ENCODE measurements at regions not wholly inside any gene's neighbourhood (a gene's known extent, or its start where the extent isn't known, plus 50 kb on each side); places are given as distances from the start of the nearest gene placed in this dataset.
A peak's percentile ranks its signal among the peaks of the same experiment; 100 is the strongest.
"Not testable (repeated sequence)": the region's sequence is repeated elsewhere in the genome, so short reads cannot be mapped to it uniquely, and the experiment has no call there.

DNA sequence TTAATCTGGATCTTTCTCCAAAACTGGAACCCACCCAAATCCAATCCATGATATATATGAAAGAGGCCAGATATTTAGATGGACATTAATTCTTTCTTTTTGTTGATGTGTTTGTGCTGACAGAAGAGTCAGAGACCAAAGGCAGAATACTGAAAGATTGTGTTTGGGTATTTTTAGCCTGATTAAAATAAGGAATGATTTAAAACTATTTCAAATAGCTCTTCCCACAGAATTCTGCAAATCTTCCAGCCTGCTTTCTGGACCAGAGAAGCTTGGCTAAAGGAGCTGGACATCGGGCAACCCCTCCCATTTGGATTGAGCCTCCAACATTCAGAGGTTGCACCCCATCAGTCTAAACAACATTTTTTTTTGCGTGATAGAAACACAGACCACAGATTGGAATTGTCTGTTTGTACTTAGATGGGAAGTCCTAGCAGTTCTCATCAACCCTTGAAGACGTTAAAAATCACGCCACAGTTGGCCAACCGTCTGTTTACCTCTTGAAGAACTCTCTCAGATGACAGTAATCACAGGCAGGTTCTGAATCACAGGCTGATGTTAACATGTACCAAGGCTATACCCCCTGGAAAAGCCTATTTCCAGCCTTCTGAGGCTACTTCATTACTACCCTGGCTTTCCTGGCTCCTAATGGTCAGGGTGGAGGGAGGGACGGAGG lies 155.2 kb upstream of the NRP1 start:
- no peak for DNase-seq

DNA sequence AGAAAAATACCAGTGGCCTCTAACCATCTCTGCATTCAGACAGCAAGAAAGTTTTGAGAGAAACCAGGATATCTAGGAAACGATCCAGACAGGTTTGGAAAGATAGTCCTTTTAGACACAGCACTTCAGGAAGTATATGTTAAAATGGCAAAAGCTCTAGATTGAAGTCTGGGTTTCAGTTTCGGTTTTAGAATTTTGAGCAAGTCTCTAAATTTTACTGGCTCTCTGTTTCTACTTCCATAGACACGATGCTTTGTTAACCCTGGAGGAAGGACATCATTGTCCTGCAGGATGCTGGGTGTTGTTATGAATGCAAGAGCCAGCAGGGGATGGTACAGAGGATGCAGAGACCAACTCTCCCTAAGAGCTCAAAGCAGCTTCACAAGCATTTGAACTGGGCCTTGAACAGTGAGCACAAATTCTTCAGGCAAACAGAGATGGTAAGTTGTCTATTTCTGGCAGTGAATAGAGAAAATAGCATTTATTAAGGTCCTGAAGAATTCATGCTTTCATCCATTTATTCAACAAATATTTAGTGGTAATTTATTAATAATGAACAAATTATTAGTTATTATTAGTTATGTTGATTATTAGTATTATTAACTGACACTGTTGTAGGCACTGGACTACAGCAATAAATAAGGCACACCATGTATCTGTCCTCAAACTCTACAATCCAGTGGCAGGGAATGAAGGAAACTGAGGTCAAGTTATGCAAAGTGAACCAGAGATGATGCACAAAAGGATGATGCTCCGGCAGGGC lies 152.7 kb upstream of the NRP1 start:
- no peak for DNase-seq

DNA sequence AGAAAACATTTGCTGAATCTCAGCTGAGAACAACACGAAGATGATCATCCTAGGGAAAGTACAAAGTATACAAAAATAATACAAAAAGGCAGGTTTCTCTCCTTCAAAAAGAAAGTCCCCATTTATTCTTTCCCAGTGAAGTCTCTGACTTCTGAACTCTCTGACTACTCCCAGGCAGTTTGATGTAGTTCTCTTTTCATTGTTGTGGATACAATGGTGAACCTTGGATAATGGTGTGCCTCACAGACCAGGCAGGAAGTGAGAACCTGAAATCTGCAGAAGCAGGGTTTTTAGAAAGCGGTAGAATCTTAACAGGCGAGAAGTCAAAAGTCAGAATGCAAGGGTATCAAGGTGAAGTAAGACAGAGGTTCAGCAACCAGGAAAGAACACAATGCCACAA lies 150.8 kb upstream of the NRP1 start:
- DNase-seq = no peak

DNA sequence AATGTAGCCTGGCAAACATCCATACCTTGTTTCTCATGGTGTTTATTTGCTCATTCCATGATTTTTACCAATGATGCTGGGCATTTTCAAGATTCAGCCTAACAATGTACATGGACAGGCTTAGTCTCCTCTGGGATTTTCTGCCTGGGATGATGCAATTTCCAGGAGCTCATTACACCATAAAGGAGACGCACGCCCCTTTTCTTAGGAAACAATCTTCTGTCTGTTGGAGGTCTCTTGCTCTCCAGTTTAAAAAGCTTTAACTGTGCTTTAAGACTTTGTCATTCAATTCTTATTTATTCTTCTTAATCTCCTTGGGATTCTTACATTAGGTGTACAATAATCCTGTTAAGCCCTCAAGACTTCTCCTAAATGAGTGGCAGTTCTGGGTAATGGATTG lies 150.3 kb upstream of the NRP1 start:
- no peak for DNase-seq

DNA sequence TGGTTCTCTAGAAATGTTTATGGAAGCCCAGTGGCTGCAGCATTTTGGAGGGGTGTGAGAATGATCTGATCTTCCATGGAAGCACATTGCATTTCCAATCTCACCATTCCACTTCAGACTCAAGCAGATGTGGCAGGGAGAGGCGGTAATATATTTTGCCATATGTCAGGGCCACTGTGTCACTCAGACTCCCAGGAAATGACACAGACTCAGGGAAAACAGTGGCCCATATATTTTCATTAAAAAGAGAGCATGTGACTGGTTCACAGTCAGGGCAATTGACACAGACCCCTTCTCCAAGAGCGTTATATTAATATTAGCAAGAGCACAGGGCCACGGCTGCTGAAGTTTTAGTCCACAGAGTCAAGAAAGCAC lies 149.3 kb upstream of the NRP1 start:
- no peak for DNase-seq

DNA sequence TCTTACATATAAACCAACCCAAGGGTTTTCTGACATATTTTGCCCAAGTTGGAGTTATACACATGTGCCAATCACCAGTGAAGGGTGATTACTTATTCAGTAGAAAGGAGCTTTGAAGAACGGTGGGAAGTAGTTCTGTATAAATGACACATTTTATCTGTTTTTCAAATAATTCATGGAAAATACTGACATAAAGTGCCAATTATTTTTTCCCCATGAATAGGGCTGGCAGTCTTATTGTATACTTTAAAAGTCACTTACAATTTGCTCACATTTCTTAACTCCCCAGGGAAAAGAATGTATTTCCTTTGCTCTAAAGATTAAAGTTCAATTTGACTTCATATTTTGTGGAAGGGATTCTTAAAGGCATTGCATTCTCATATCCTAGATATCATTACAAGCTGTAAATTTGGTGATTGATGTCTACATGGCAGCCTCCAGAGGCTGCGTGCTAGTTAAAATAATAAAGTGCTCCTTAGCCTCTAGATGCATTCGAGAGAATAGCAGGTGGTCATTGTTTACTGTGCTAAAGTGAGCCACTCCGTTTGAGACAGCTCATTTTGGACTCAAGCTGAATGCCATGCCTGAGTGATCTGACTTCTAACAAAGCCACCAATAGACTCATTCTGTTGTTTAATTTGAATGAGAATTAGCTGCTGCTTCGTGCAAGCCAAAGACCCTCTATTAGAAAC lies 148.8 kb upstream of the NRP1 start:
- DNase-seq = peak; percentile 37

DNA sequence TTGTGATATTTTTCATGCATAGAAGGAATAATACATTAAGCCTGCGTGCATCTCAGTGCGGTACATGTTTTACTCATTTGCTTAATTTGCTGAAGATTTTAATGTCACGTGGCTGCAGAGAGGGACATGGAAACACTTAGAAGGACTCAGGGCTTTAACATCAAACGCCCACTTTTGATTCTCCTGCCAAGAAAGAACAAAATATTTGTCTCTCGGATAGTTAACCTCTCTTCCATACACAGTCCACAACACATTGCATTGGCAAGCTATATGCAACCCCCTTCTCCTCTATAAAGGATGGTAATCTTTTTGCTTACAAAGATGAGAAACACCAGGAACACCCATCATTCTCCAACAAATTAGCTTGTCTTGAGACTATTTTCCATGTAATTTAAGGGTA lies 148.0 kb upstream of the NRP1 start:
- no peak for DNase-seq

DNA sequence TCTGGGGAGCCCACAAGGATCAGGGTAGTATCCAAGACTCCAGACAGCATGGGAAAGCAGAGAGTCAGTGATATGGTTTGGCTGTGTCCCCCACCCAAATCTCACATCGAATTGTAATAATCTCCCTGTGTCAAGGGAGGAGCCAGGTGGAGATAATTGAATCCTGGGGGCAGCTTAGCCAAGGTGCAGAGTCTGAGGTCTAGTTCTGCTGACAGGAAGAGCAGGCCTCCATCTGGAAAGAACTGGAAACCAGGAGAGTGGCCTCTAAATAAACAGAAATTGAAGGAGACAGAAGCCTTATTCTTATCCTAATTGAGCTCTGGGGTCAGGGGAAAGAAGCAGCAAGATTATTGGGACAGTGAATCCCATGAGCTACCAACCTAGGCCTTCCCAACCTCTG lies 146.7 kb upstream of the NRP1 start:
- no peak for DNase-seq

DNA sequence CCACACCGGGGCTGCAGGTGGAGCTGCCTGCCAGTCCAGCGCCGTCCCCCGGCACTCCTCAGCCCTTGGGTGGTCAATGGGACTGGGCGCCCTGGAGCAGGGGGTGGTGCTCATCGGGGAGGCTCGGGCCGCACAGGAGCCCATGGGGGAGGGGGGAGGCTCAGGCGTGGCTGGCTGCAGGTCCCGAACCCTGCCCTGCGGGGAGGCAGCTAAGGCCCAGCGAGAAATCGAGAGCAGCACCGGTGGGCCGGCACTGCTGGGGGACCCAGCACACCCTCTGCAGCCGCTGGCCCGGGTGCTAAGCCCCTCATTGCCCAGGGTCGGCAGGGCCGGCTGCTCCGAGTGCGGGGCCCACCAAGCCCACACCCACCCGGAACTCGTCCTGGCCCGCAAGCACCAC lies 145.9 kb upstream of the NRP1 start:
- DNase-seq = not testable (repeated sequence)

DNA sequence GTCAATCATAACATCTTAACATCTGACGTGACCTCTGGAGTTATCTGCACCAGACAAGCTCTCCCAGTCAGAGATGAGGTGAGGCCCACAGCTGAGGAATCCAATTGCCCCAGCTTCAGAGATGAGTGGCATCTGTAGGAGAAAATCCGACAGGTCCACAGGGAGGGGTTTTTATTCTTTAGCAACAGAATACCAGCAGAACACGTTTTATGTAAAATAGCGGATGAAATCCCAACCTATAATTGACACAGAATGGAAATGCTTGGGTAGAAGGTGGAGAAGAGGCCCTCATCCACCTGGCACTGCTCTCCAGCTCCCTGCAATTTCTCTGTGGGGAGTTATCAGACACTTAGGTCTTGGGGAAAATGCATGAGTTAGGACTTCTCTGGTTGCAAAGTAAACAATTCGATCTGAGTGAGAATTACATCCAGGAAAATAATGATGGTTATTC lies 144.2 kb upstream of the NRP1 start:
- DNase-seq = no peak

DNA sequence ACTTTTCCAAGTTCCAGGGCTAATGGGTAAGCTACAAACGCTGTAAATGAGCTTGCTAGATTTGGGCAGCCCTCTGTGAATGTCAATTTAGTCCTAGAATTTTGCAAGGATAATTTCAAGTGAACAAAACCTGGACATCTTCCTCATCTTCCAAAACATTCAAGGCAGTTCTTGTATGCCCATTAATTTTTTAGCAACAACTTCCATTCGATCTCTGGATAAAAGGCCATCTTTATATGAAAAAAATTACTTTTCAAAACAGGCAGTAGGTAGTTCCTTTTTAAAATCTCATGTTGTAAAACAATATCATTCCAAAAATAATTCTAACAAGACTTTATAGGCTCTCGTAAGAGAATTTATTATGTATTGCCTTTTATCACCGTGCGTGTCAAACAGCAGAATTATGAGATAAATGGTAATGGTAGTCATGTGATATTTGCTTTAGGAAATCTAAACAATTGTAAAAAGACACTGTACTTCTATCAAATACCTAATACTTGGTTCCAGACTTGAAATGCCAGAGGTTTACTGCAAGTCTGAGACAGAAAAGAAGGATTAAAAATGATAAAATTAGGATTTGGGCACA lies 143.7 kb upstream of the NRP1 start:
- DNase-seq = no peak

DNA sequence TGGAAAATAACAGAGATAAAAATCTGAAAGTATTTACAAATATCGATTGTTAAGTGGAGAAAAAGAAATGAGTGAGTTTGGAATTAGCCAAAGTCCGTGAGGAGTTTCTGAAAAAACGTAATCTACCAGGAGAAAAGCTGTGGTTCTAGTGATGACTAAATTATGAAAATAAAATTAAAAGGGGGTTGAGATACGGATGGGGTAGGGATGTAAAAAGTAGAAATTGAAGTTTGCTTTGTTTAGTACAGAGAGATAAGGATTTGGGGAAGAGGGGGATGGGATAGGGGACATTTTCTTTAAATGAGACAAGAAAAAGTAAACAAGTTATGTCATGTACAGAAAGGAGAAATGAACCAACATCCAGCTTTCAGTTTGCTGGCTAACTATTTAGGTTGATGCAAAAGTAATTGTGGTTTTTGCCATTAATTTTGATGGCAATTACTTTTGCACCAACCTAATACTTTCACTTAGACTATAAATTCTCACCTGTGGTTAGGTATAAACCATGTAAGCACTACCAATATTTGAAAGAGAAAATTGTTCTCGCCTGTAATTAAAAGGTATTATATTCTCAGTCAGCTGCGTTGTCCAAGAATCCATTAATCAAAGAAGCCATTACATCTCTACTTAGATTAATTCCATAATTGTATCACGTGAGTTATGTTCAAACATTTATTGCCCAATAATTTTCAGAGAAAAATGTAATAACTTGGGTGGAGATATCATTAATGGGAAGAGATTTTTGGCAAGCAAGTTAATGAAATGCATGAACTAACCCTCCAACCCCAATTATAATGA lies 143.0 kb upstream of the NRP1 start:
- DNase-seq = no peak

DNA sequence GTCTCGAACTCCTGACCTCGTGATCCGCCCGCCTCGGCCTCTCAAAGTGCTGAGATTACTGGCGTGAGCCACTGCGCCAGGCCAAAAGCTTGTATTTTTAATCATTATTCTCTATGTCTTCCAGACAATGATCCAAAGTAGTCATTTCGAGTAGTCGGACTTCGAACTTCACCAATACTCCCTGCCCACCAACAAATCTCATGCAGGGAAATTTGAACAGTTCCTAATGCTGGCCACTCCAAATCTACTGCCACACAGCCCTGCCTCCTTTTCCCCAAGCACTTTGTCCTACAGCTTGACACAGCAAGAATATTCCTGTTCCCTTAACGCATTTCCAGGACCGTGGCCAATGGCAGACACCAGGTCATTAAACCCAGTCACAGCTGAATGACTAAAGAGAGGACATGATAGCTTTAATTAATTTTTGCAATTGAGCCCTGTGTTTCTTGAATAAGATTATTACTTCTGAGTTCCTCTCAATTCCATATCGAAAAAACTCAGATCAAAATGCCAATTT lies 142.3 kb upstream of the NRP1 start:
- no peak for DNase-seq

DNA sequence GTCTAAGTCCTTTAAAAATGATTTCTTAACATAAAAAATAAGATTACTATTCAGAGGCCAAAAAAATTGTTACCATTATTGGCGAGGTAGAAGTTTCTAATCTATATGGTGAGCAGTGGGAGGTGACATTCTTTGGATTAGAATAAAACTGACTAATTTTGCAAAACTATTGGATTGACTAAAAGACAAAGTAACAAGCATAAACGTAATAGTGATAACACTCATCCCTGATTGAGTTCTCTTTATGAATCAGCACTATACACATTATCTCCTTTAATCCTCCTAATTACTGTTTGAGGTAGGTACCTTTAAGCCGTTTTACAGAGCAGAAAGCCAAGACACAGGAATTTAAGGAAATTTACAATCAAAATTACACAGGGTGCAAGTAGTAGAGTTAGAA lies 139.2 kb upstream of the NRP1 start:
- no peak for DNase-seq

DNA sequence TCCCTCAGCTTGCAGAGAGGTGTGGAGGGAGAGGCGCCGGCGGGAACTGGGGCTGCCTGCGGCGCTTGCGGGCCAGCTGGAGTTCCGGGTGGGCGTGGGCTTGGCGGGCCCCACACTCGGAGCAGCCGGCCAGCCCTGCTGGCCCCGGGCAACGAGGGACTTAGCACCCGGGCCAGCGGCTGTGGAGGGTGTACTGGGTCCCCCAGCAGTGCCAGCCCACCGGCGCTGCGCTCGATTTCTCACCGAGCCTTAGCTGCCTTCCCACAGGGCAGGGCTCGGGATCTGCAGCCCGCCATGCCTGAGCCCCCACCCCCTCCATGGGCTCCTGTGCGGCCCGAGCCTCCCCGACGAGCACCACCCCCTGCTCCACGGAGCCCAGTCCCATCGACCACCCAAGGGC lies 133.5 kb upstream of the NRP1 start:
- DNase-seq = not testable (repeated sequence)

DNA sequence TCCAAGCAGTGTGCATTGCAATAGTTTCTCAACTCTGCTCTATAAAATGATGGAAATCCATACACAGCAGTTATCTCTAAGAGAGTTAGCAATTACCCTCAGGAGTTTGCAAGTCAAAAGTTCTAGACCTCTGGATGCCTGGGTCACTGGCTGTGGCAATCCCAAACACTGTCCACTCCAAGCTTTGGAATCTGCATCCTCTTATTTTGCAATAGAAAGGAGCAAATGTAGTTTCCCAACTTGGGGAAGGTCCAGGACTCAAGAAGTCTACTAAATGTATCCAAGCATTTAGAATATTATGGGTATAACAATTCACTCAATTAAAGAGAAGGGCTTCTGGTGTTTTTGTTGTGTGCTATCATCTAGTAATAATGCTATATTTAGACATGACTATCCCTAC lies 131.3 kb upstream of the NRP1 start:
- no peak for DNase-seq

DNA sequence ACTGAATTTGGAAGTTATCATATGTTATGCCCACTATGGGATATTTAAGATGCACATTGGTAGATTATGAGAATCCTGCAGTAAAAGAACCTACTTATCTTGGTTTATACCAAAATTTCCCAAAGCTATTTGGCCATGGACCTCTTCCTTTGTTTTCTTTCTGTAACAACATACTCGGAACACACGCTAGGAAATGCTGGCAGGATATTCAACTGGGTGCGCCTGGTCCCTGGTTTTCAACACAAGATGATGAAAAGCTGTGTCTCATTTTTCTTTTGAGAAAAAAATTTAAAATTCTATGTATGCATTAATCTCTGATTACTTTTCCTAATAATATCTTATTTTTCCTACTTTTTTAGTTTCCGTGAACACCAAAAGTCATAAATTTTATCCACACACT lies 128.5 kb upstream of the NRP1 start:
- no peak for DNase-seq

DNA sequence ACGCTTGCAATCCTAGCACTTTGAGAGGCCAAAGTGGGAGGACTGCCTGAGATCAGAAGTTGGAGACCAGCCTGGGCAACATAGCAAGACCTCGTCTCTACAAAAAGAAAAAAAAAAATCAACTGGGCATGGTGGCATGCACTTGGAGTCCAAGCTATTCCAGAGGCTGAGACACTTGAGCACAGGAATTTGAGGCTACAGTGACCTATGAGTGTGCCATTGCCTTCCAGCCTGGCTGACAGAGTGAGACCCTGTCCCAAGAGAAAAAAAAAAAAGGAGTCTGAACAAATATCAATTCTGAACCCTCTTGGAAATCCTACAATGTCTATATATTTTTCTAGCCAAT lies 126.8 kb upstream of the NRP1 start:
- no peak for DNase-seq

DNA sequence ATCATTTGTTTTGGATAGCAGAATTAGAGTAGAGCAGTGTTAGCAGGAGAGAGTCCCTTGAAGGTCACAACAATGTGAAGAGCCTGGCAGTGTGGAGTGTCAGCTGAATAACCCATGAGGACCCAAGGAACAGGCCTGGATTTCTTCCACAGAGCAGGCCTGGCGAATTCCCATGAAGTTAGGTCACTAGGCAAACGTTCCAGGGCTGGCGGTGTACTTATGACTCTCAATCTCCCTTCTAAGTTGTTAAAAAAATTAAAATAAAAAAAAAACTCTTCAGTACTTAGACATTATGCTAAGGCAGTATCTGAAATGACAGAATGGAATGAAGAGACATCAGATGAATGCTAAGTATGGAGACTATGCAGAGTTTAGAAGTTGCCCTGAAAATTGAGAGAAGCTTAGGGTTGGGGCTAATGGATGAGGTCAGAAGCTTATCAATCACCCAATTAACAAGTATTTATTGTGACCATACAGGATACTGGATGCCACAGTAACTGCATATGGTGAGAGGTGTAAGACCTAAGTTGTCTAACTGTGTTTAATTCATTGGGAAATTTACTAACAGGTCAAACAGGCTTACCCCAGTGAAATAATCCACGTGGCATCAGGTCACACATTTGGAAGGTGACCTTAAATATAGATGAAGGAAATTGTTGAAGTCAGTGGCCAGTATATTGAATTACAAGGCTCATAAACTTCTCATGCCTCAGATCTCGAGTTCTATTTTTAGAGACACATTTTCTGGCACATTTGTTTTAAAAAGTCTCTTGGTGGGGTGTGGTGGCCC lies 126.2 kb upstream of the NRP1 start:
- no peak for DNase-seq

DNA sequence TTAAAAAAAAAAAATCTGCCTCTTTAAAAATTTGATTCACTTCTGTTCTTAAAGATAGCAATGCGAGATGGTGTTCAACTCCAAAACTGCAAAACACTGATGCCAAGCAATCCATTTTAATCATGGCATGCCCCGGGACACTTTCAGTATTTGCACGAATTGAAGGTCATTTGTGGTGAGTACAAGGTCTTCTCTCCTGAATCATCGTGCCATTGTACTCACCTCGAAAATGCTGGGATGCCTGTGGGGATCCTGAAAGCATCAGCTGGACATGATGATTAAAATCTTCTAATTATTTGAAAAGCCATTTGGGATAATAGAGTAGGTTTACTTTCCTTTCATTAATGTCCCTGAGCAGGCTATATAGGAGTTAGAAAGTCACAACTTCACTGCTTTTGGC lies 125.1 kb upstream of the NRP1 start:
- DNase-seq = no peak

DNA sequence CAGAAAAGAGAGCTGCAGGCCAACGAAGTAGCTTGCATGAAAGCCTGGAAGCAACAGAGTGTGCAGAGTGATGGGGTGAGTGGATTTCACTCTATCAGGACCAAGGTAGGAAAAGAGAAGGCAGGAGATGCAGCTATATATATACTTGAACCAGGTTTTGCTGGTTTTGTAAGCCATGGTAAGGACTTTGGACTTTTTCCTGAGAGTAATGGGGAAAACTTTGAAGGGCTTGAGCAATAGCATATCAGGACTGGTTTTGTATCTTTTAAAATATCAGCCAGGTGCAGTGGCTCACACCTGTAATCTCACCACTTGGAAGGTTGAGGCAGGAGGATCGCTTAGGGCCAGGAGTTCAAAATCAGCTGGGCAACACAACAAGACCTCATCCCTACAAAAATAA lies 120.6 kb upstream of the NRP1 start:
- DNase-seq = no peak

DNA sequence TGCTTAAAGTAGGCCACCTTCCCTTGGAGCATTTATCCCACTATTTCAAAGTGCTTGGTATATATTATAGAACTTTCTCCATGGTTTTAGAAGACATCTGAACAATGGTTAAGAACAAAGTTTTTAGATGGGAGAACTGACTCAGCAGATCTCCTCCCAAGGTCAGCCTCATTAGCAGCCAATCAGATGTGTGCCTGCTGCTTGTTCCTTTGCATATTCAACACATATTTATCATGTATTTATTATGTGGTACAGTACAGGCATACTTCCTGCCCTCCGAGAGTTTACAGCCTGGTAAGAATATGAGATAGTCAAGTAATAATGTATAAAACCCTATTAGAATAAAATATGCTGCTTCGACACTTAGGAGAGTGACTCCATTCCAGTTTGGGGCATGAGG lies 120.1 kb upstream of the NRP1 start:
- DNase-seq = no peak
